ENCODE measurements at regions not wholly inside any gene's neighbourhood (a gene's known extent, or its start where the extent isn't known, plus 50 kb on each side); places are given as distances from the start of the nearest gene placed in this dataset.
"Not testable (repeated sequence)": the region's sequence is repeated elsewhere in the genome, so short reads cannot be mapped to it uniquely, and the experiment has no call there.

GRCh38 chr2:53040536-53041229 is 726.9 kb upstream of the CHAC2 start:
- DNase-seq (no peak), ATAC-seq (no peak)
- no peaks in the 10 kb centered on the region for H3K9me3 Mint-ChIP-seq
- H3K4me3 Mint-ChIP-seq, result no peak overlapping the region
- no peaks in the 10 kb centered on the region for H3K4me1 Mint-ChIP-seq
- H3K27me3 Mint-ChIP-seq, result no peaks in the 10 kb centered on the region
- H3K27ac Mint-ChIP-seq, result no peak overlapping the region

GRCh38 chr2:53036196-53036595 is 731.4 kb upstream of the CHAC2 start:
- ATAC-seq, result no peak
- H3K27me3 Mint-ChIP-seq, result no peaks in the 10 kb centered on the region
- no peak overlapping the region for H3K27ac Mint-ChIP-seq
- DNase-seq, result no peak
- H3K4me3 Mint-ChIP-seq, result no peak overlapping the region
- H3K4me1 Mint-ChIP-seq, result no peaks in the 10 kb centered on the region
- no peaks in the 10 kb centered on the region for H3K9me3 Mint-ChIP-seq

DNA sequence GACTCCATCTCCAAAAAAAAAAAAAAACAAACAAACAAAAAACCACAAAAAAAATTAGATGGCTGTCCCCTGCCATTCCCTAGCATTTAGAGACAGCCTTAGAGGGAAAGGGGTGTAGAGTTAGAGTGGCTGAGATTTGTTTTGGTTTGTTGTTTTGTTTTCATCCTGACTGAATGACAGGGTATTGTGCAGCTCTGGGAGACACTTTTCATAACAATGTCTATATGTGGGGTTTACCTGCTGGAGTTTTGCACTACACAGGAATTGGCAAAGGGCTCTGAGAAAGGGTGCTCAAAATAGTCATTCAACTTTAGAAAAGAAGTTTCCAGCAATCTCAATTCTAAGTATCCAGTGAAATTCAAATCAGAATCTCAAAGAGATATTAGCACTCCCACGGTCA is 732.5 kb upstream of the CHAC2 start:
- Mint-ChIP-seq H3K9me3 (no peaks in the 10 kb centered on the region), H3K27me3 (no peaks in the 10 kb centered on the region), H3K4me3 (no peak overlapping the region), H3K27ac (peak overlapping the region in 1 of 2 donors; percentile 40), H3K4me1 (no peaks in the 10 kb centered on the region)
- DNase-seq (no peak), ATAC-seq (no peak)

DNA sequence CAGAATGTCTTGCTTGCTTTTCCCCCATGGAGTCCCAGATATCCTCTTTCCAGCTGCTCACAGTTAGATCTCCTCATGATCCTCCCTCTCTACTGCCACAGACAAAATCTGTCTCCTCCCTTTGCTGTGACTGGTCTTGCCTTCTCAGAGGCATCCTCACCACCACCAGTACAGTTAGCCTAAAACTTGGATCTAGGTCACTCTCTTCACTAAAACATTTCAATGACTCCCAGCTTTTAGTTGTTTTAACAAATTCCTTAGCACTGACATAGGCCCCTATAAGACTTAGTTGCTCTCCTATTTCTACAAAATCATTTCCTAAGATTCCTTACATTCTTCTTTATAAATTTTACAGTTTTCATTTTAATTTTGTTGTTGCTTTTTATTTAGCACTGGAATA is 734.2 kb upstream of the CHAC2 start:
- ATAC-seq (no peak), DNase-seq (no peak)
- Mint-ChIP-seq H3K4me1 (no peaks in the 10 kb centered on the region), H3K4me3 (no peak overlapping the region), H3K9me3 (no peaks in the 10 kb centered on the region), H3K27me3 (no peaks in the 10 kb centered on the region), H3K27ac (no peak overlapping the region)

GRCh38 chr2:53028746-53029423 is 738.7 kb upstream of the CHAC2 start:
- no peaks in the 10 kb centered on the region for H3K4me1 Mint-ChIP-seq
- no peak overlapping the region for H3K4me3 Mint-ChIP-seq
- H3K27me3 Mint-ChIP-seq, result no peaks in the 10 kb centered on the region
- no peak overlapping the region for H3K27ac Mint-ChIP-seq
- no peak for DNase-seq
- H3K9me3 Mint-ChIP-seq, result peaks cover 0 to 6% of the 10 kb centered on the region in 2 donors
- no peak for ATAC-seq

GRCh38 chr2:53028225-53028624 is 739.4 kb upstream of the CHAC2 start:
- H3K4me3 Mint-ChIP-seq, result no peak overlapping the region
- no peak for DNase-seq
- no peaks in the 10 kb centered on the region for H3K27me3 Mint-ChIP-seq
- no peak overlapping the region for H3K27ac Mint-ChIP-seq
- no peak for ATAC-seq
- H3K9me3 Mint-ChIP-seq, result peaks cover 6% of the 10 kb centered on the region in 2 donors
- H3K4me1 Mint-ChIP-seq, result no peaks in the 10 kb centered on the region

DNA sequence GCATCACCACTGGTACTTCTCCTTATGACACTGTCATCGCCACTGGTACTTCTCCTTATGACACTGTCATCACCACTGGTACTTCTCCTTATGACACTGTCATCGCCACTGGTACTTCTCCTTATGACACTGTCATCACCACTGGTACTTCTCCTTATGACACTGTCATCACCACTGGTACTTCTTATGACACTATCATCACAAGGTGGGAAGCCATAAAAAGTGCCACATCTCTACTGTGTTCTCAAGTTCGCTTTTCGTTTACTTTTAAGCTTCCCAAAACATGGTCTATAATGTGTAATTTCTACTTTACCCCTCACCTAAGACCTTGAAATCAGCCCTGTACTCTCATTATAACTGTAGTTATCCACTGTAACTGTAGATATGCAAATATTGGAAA is 745.4 kb upstream of the CHAC2 start:
- DNase-seq, H3K4me1 Mint-ChIP-seq, H3K27ac Mint-ChIP-seq, H3K4me3 Mint-ChIP-seq, H3K27me3 Mint-ChIP-seq, ATAC-seq: not testable (repeated sequence)
- peaks cover 0 to 11% of the 10 kb centered on the region in 2 donors for H3K9me3 Mint-ChIP-seq

- Mint-ChIP-seq H3K4me1 (no peaks in the 10 kb centered on the region), H3K27me3 (no peaks in the 10 kb centered on the region), H3K27ac (no peak overlapping the region), H3K4me3 (no peak overlapping the region), H3K9me3 (peaks cover 0 to 11% of the 10 kb centered on the region in 2 donors)
- DNase-seq, result no peak
- ATAC-seq, result no peak
These were observed 745.8 kb upstream of the CHAC2 start for GRCh38 chr2:53021828-53022227.

DNA sequence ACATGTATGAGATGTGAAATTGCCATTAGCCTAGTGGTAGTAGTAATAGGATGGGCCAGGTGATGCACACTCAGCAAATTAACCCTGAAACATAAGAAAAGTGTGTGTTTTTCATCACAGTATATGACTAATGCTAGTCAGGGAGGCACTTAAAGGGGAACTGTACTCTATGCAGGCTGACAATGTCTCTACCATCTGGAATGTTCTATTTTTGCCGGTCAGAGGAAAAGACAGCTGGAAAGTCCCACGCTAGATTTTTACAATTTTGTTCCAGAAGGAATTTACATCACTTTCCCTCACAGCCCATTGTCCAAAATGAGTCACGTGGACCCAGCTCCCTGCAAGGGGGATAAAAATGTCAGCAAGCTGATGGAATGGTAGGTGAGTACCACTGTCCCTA is 746.3 kb upstream of the CHAC2 start:
- Mint-ChIP-seq H3K27me3 (no peaks in the 10 kb centered on the region), H3K4me1 (no peaks in the 10 kb centered on the region), H3K9me3 (peaks cover 0 to 11% of the 10 kb centered on the region in 2 donors), H3K4me3 (no peak overlapping the region), H3K27ac (no peak overlapping the region)
- no peak for DNase-seq
- ATAC-seq, result no peak

GRCh38 chr2:53018825-53019425 is 748.7 kb upstream of the CHAC2 start:
- no peaks in the 10 kb centered on the region for H3K4me1 Mint-ChIP-seq
- no peaks in the 10 kb centered on the region for H3K27me3 Mint-ChIP-seq
- ATAC-seq, result no peak
- no peak overlapping the region for H3K4me3 Mint-ChIP-seq
- no peak overlapping the region for H3K27ac Mint-ChIP-seq
- H3K9me3 Mint-ChIP-seq, result peaks cover 0 to 11% of the 10 kb centered on the region in 2 donors
- no peak for DNase-seq

GRCh38 chr2:53006980-53007379 is 760.6 kb upstream of the CHAC2 start:
- DNase-seq, result no peak
- no peaks in the 10 kb centered on the region for H3K9me3 Mint-ChIP-seq
- H3K4me3 Mint-ChIP-seq, result no peak overlapping the region
- ATAC-seq, result no peak
- no peaks in the 10 kb centered on the region for H3K27me3 Mint-ChIP-seq
- H3K4me1 Mint-ChIP-seq, result no peaks in the 10 kb centered on the region
- no peak overlapping the region for H3K27ac Mint-ChIP-seq

DNA sequence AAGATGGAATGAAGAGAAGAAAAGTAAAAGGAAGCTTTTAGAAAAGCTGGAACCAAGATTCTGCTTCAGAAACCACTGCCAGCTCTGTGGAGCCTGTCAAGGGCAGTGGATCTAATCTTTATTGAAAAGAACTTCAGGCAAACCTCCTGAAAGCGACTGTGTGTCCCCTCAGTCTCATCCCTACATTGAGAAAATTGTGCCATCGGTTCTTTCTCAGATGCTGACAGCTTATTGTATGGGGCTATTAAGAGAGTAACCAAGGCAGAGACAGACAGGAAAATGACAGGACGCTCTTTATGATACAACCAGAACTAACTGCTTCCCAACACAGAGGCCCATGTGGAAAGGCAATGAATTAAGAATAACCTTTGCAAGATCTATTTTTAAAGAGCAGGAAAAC is 763.2 kb upstream of the CHAC2 start:
- Mint-ChIP-seq H3K4me3 (no peak overlapping the region), H3K4me1 (no peaks in the 10 kb centered on the region), H3K27me3 (no peaks in the 10 kb centered on the region), H3K27ac (no peak overlapping the region), H3K9me3 (no peaks in the 10 kb centered on the region)
- DNase-seq, result no peak
- no peak for ATAC-seq

DNA sequence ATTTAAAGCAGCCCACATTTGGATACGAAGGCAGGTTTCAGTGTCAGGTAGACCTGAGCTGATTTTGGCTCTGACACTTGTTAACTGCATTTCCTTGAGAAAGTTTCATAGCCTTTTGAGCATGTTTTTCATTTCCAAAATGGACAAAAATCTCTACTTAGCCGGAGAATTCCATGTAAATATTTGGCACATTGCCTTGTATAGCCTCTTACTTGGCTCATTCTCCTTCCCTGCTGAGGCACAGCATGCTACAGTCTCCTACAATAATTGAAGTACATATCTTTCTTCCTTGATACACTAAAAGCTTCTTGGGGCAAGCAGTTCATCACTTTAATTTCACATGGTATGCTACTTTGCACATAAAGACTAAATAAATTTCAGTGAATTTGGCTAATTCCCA is 772.2 kb upstream of the CHAC2 start:
- ATAC-seq (no peak), DNase-seq (no peak)
- Mint-ChIP-seq H3K4me1 (no peaks in the 10 kb centered on the region), H3K9me3 (peaks cover 9 to 24% of the 10 kb centered on the region in 2 donors), H3K4me3 (no peak overlapping the region), H3K27me3 (no peaks in the 10 kb centered on the region), H3K27ac (no peak overlapping the region)

- H3K27ac Mint-ChIP-seq, result no peak overlapping the region
- DNase-seq (no peak), ATAC-seq (no peak)
- no peaks in the 10 kb centered on the region for H3K4me1 Mint-ChIP-seq
- no peaks in the 10 kb centered on the region for H3K27me3 Mint-ChIP-seq
- H3K4me3 Mint-ChIP-seq, result no peak overlapping the region
- peaks cover 0 to 4% of the 10 kb centered on the region in 2 donors for H3K9me3 Mint-ChIP-seq
These were observed 791.3 kb upstream of the CHAC2 start for GRCh38 chr2:52976143-52976949.

DNA sequence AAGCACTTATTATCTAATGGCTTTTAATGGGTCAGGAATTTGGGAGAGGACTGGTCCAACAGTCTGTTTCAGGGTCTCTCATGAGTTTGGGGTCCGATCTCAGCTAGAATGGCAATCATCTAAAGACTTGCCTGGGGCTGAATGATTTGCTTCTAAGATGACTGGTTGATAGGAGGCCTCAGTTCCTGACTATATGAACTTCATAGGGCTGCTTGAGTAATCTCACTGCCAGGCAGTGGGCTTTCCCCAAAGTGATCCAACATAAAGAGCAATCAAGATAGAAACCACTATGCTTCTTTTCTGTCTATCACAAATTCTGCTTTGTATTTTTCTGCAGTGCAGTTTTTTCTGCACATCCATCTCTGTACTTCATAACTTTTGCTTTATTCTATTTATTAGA is 793.5 kb upstream of the CHAC2 start:
- no peak for DNase-seq
- ATAC-seq, result no peak
- Mint-ChIP-seq H3K4me3 (no peak overlapping the region), H3K4me1 (no peaks in the 10 kb centered on the region), H3K27ac (no peak overlapping the region), H3K9me3 (no peaks in the 10 kb centered on the region), H3K27me3 (no peaks in the 10 kb centered on the region)

- H3K27me3 Mint-ChIP-seq, result no peaks in the 10 kb centered on the region
- H3K4me1 Mint-ChIP-seq, result no peaks in the 10 kb centered on the region
- ATAC-seq, result no peak
- no peak for DNase-seq
- no peak overlapping the region for H3K4me3 Mint-ChIP-seq
- no peak overlapping the region for H3K27ac Mint-ChIP-seq
- no peaks in the 10 kb centered on the region for H3K9me3 Mint-ChIP-seq
These were observed 797.0 kb upstream of the CHAC2 start for GRCh38 chr2:52970642-52971041.

Data from stimulated activated naive CD8-positive, alpha-beta T cell treated with anti-CD3 and anti-CD28 coated beads, Interleukin-15, amount 100 ng/mL, for 72 hours (primary cell).